ENCODE measurements at regions not wholly inside any gene's neighbourhood (a gene's known extent, or its start where the extent isn't known, plus 50 kb on each side); places are given as distances from the start of the nearest gene placed in this dataset.

DNA sequence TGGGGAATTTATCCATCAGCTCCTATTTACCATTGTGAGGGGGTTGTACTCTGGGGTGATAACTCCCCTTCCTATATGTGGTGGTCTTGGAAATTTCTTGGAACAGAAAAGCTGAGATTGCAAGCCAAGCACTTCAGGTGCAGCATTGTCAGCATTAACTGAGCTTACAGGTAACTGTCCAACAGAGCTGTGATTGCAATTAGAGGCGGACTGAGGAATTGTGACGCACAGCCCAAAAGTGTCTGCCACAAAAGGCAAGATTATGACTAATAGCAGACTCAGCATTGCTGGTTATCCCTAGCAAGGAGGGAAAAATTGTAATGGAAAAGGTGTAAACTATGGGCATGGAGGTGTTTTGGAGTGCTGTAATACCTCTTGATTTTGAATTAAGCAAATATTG lies 126.1 kb upstream of the AGR3 start:
- TF ChIP-seq, protein P1, sequence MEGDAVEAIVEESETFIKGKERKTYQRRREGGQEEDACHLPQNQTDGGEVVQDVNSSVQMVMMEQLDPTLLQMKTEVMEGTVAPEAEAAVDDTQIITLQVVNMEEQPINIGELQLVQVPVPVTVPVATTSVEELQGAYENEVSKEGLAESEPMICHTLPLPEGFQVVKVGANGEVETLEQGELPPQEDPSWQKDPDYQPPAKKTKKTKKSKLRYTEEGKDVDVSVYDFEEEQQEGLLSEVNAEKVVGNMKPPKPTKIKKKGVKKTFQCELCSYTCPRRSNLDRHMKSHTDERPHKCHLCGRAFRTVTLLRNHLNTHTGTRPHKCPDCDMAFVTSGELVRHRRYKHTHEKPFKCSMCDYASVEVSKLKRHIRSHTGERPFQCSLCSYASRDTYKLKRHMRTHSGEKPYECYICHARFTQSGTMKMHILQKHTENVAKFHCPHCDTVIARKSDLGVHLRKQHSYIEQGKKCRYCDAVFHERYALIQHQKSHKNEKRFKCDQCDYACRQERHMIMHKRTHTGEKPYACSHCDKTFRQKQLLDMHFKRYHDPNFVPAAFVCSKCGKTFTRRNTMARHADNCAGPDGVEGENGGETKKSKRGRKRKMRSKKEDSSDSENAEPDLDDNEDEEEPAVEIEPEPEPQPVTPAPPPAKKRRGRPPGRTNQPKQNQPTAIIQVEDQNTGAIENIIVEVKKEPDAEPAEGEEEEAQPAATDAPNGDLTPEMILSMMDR (IDR thresholded peaks at IDR 0.05; ENCODE audit: extremely low read depth, insufficient read depth, missing control alignments), result no peak
- no peak for DNase-seq (ENCODE audit: low spot score)
- in situ Hi-C loops (cut with MboI; ENCODE audit: low pct_unique_long_range_greater_than_20kb, low sequenced_read_pairs, unreplicated experiment), result no loop called here

DNA sequence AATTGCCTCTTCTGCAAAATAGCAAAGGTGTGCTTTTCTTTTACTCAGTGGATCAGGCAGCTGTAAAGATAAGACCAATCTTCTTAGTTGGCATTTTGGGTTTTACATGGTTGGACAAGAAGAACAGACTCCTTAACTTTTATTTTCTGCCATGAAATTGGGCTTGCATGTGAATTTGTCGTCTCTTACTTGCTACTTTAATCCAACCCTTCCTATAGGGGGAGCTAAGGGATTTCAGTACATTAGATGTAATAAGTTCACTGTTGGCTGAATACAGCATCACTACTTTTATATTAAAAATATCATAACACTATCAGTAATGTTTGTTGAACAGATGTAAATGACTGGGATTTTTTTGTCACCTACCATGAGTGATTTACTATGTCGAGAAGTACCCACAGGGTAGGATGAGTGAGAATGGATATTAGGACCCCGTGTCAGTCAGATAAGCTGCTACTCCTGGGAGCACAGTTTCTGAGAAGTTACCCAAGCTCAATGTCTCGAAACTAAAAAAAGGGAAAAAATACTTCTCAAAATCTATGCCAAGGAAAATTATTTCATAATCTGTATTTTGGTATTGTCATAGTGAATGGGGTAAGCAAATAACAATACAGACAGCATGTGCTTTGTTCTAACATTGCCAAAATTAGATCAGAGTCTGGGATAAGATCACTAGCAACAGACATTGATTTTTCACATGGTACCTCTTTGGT lies 127.4 kb upstream of the AGR3 start:
- in situ Hi-C loops (cut with MboI; ENCODE audit: low pct_unique_long_range_greater_than_20kb, low sequenced_read_pairs, unreplicated experiment), result no loop called here
- DNase-seq (ENCODE audit: low spot score), result no peak

DNA sequence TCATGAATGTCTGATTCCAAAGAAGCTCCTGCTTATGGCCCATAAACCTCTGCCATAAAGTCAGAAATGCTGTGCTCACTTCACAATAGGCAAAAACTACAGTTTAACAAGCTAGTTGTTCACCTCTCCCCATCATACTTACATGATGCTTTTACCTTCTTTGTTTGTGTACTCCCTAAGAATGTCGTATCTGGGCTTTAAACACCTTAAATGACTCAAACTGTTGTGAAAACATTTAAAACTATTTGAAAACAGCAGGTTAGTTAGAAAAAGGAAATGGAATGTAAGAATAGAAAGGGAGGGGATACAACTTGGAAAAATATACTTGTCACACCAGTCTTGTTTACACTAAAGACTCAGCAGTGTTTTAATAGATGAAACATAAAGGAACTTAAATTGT lies 128.2 kb upstream of the AGR3 start:
- TF ChIP-seq, protein P1 (IDR thresholded peaks at IDR 0.05; ENCODE audit: extremely low read depth, insufficient read depth, missing control alignments), result no peak
- no peak for DNase-seq (ENCODE audit: low spot score)
- in situ Hi-C loops (cut with MboI; ENCODE audit: low pct_unique_long_range_greater_than_20kb, low sequenced_read_pairs, unreplicated experiment), result no loop called here

More for the DNA sequence above, 127.4 kb upstream of the AGR3 start:
- TF ChIP-seq, protein P1 (IDR thresholded peaks at IDR 0.05; ENCODE audit: extremely low read depth, insufficient read depth, missing control alignments), result peak; percentile 55

DNA sequence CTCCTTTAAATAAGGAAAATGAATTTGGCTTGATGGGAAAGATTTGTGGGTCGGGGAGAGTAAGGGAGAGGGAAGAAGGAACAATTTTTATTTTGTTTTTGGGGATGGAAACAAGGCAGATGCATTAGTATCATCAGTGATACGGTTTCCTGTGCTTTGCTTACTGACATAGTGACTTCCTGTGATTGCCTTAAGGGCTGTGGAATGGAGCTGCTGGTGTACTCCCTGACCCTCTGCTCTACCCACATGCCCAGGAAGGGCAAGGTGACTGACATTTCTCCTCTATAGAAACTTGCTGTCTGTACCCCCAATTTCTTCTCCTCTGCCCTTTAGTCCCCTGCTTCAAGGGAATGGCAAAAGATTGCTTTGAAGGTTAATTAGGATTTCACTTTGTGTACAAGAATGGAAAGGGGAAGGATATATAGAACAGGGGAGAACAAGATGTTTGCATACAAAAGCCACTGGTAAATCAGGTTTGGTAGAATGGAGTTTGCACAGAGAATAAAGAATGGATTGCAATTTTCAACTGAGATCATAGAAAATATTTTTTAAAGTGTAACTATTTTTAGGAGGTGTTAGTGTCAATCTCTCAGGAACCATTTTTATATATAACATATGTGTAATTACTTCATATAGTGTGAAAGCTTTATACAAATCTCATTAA lies 129.0 kb upstream of the AGR3 start:
- in situ Hi-C loops (cut with MboI; ENCODE audit: low pct_unique_long_range_greater_than_20kb, low sequenced_read_pairs, unreplicated experiment), result no loop called here
- no peak for DNase-seq (ENCODE audit: low spot score)
- TF ChIP-seq, protein P1 (IDR thresholded peaks at IDR 0.05; ENCODE audit: extremely low read depth, insufficient read depth, missing control alignments), result no peak

DNA sequence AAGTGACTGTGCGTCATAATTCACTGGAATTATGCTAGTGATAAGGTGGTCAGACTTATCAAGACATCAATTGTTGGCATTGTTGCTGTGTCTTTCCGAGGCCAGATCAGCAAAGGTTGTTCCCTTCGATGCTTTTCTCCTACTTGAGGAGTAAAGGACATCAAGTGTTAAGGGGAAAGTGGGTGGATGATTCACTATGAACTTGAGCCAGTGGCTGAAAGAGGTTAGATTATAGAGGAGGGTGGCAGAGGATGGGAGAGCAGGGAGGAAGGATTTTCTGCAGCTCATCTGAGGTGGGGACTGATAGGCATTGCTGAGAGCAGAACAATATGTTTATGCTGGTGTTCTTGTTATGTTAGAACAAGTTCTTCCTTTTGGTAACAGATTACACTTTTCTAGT lies 131.4 kb upstream of the AGR3 start:
- DNase-seq (ENCODE audit: low spot score), result no peak
- in situ Hi-C loops (cut with MboI; ENCODE audit: low pct_unique_long_range_greater_than_20kb, low sequenced_read_pairs, unreplicated experiment), result no loop called here
- TF ChIP-seq, protein P1 (IDR thresholded peaks at IDR 0.05; ENCODE audit: extremely low read depth, insufficient read depth, missing control alignments), result no peak

DNA sequence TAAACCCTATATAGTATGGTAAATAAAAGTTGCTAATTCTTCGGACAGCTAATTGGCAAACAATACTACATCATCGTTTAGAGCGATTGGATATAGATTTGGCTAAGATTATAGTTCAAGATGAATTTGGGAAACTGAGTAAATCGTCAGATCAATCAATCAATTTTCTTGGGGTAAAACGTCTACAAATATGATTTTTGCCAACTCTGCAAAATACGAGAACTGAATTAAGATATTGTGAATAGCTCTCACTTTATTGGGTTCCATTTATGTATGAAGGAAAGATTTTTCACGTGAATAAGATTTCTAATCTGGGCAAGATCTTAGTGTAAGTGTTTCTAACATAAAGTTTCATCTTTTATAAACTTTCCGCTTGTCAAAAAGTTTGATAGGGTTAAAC lies 132.9 kb upstream of the AGR3 start:
- in situ Hi-C loops (cut with MboI; ENCODE audit: low pct_unique_long_range_greater_than_20kb, low sequenced_read_pairs, unreplicated experiment), result no loop called here
- TF ChIP-seq, protein P1 (IDR thresholded peaks at IDR 0.05; ENCODE audit: extremely low read depth, insufficient read depth, missing control alignments), result no peak
- no peak for DNase-seq (ENCODE audit: low spot score)

All from GM13977 (cell line).